ENCODE measurements at regions not wholly inside any gene's neighbourhood (a gene's known extent, or its start where the extent isn't known, plus 50 kb on each side); places are given as distances from the start of the nearest gene placed in this dataset.
"Not testable (repeated sequence)": the region's sequence is repeated elsewhere in the genome, so short reads cannot be mapped to it uniquely, and the experiment has no call there.

DNA sequence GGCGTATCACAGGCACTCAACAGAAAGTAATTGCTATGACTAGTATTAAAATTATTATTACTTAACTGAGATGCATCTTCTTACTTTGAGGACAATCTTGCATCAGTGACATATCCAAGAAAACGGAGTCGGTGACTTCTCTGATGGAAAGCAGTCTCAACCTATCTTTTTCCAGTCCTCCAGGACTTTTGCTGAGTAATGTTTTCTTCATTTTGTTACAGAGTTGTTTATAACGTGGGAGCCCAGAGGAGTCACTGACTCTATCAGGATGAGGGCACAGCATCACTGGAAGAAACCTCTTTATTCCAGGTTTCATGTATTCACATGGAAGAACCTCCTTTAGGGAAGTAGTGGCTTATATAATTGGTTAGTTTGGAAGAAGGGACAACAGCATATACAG is 51.5 kb upstream of the MELK start:
- DNase-seq (ENCODE audit: low read depth in 4 of 6, low spot score in 6 of 6), result no peak
- Histone ChIP-seq H3K4me3 (ENCODE audit: low read depth, low read length) (no peak overlapping the region), H3K27me3 (ENCODE audit: control insufficient read depth, insufficient read depth, low read length) (no peaks in the 10 kb centered on the region), H3K9me3 (ENCODE audit: control insufficient read depth, insufficient read depth, low read length) (no peaks in the 10 kb centered on the region), H3K4me1 (ENCODE audit: control insufficient read depth, insufficient read depth, low read length) (no peaks in the 10 kb centered on the region), H3K27ac (ENCODE audit: low read depth, low read length) (no peak overlapping the region), H3K36me3 (ENCODE audit: control insufficient read depth, insufficient read depth, low read length) (no peaks in the 10 kb centered on the region)
- WGBS (ENCODE audit: insufficient coverage), result no CpG with 5 or more reads among the region's 4 CpGs

DNA sequence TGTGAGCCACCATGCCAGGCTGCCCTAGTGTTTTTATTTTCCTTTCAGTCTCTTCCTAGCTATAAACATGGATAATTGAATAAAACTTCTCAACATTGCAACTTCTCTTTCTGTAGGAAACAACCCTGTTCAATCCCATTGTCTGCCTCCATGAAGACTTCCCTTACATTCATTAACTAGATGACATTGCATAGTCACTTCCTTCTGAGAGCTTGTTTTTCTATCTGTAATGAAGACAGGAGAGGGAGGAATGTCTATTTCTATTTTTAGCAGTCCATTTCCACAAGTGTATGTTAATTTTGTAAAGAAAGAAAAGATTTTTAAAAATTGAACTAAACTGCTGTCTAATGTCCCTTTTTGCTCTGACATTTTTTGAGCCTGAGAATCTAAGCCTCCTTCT is 55.6 kb upstream of the MELK start:
- H3K36me3 ChIP-seq (ENCODE audit: control insufficient read depth, insufficient read depth, low read length), result no peaks in the 10 kb centered on the region
- H3K4me1 ChIP-seq (ENCODE audit: control insufficient read depth, insufficient read depth, low read length), result no peaks in the 10 kb centered on the region
- no peaks in the 10 kb centered on the region for H3K27me3 ChIP-seq (ENCODE audit: control insufficient read depth, insufficient read depth, low read length)
- H3K27ac ChIP-seq (ENCODE audit: low read depth, low read length), result no peak overlapping the region
- H3K9me3 ChIP-seq (ENCODE audit: control insufficient read depth, insufficient read depth, low read length), result no peaks in the 10 kb centered on the region
- no peak for DNase-seq (ENCODE audit: low read depth in 4 of 6, low spot score in 6 of 6)
- H3K4me3 ChIP-seq (ENCODE audit: low read depth, low read length), result no peak overlapping the region

DNA sequence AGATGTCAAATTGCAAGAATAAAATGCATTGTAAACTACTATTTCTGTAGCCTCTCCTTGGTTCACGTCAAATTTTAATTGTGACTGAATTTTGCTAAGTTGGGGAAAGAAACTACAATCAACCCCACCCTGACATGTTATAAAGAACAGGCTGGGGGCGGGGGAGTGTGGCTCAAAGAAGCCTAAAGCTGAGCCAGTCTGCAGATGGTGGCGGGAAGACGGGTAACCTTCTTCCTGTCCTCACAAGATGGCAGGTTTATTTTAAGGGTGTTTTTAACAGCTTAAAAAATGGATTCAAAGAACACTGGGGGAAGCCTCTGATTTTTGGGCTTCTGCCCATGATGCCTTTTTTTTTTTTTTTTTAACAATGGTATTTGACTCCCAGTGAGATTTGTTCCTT is 68.5 kb upstream of the MELK start:
- Histone ChIP-seq H3K36me3 (ENCODE audit: control insufficient read depth, insufficient read depth, low read length) (no peaks in the 10 kb centered on the region), H3K27ac (ENCODE audit: low read depth, low read length) (no peak overlapping the region), H3K9me3 (ENCODE audit: control insufficient read depth, insufficient read depth, low read length) (no peaks in the 10 kb centered on the region), H3K4me1 (ENCODE audit: control insufficient read depth, insufficient read depth, low read length) (peaks cover 10% of the 10 kb centered on the region), H3K27me3 (ENCODE audit: control insufficient read depth, insufficient read depth, low read length) (no peaks in the 10 kb centered on the region), H3K4me3 (ENCODE audit: low read depth, low read length) (no peak overlapping the region)
- no CpG with 5 or more reads among the region's 4 CpGs for WGBS (ENCODE audit: insufficient coverage)
- DNase-seq (ENCODE audit: low read depth in 4 of 6, low spot score in 6 of 6), result peak in 1 of 6 donors; percentile 20

DNA sequence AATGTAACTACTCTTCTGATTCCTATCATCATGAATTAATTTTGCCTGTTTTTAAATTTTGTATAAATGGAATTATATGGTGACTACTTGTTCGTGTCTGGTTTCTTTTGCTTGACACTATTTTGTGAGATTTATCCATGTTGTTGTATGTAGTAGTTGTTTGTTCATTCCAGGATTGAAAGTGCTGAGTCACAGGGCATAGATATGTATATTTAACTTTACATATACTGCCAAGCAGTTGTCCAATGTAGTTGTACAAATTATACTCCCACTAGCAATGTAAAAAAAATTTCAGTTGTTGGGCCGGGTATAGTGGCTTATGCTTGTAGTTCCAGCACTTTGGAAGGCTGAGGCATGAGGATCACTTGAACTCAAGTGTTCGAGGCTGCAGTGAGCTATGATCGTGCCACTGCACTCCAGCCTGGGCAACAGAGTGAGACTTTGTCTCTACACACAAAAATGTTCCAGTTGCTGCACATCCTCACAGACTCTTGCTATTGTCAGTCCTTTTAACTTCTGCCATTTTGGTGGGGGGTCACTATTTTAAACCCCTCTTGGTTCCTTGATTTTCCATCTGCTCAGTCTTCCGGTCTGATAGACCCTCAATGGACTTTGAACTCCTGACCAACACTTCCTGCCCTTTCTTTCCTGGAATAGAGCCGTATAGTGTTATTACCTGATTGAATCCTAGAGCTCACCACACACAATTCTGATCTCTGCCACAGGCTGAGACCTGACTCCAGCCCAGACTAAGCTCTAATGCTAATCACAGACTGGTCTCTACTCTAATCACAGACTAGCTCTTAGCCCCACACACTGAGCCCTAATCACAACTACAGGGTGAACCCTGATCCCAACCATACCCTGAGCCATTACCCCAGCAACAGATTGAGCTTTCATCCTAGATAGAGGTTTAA is 69.3 kb upstream of the MELK start:
- 95% methylated on average over 3 of the region's 6 CpGs for WGBS (ENCODE audit: insufficient coverage)
- no peak for DNase-seq (ENCODE audit: low read depth in 4 of 6, low spot score in 6 of 6)
- H3K9me3 ChIP-seq (ENCODE audit: control insufficient read depth, insufficient read depth, low read length), result no peaks in the 10 kb centered on the region
- no peak overlapping the region for H3K4me3 ChIP-seq (ENCODE audit: low read depth, low read length)
- H3K27me3 ChIP-seq (ENCODE audit: control insufficient read depth, insufficient read depth, low read length), result no peaks in the 10 kb centered on the region
- no peak overlapping the region for H3K27ac ChIP-seq (ENCODE audit: low read depth, low read length)
- no peaks in the 10 kb centered on the region for H3K36me3 ChIP-seq (ENCODE audit: control insufficient read depth, insufficient read depth, low read length)
- H3K4me1 ChIP-seq (ENCODE audit: control insufficient read depth, insufficient read depth, low read length), result peaks cover 12% of the 10 kb centered on the region

DNA sequence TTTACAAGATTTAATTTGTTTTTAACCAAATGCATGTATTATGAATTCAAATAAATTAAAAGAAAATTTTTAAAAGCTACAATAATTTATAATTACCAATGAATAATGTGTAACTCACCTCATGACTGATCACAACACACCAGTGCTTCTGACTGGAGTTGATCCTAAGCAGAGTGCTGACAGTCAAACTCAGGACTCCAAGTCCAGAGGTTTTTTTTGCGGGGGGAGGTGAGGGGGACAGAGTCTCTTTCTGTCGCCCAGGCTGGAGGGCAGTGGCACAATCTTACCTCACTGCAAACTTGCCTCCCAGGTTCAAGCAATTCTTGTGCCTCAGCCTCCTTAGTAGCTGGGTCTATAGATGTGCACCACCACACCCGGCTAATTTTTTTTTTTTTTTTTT is 71.0 kb upstream of the MELK start:
- 100% methylated on average over 1 of the region's 3 CpGs for WGBS (ENCODE audit: insufficient coverage)
- Histone ChIP-seq H3K4me3 (ENCODE audit: low read depth, low read length) (no peak overlapping the region), H3K27ac (ENCODE audit: low read depth, low read length) (no peak overlapping the region), H3K4me1 (ENCODE audit: control insufficient read depth, insufficient read depth, low read length) (peaks cover 12% of the 10 kb centered on the region), H3K9me3 (ENCODE audit: control insufficient read depth, insufficient read depth, low read length) (no peaks in the 10 kb centered on the region), H3K36me3 (ENCODE audit: control insufficient read depth, insufficient read depth, low read length) (no peaks in the 10 kb centered on the region), H3K27me3 (ENCODE audit: control insufficient read depth, insufficient read depth, low read length) (no peaks in the 10 kb centered on the region)
- no peak for DNase-seq (ENCODE audit: low read depth in 4 of 6, low spot score in 6 of 6)

DNA sequence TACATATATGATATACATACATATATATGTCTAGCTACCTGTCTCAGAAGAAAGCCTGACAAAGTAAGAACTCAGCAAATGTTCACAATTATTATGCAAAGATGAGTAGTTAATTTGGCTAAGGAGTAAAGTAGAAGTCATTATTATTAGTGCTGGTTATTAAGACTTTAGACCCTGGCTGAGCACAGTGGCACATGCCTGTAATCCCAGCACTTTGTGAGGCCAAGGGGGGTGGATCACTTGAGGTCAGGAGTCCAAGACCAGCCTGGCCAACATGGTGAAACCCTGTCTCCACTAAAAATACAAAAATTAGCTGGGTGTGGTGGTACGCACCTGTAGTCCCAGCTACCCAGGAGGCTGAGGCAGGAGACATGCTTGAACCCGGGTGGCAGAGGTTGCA is 71.8 kb upstream of the MELK start:
- H3K4me1 ChIP-seq (ENCODE audit: control insufficient read depth, insufficient read depth, low read length), result peaks cover 12% of the 10 kb centered on the region
- not testable (repeated sequence) for H3K27me3 ChIP-seq (ENCODE audit: control insufficient read depth, insufficient read depth, low read length); H3K9me3 ChIP-seq (ENCODE audit: control insufficient read depth, insufficient read depth, low read length); H3K27ac ChIP-seq (ENCODE audit: low read depth, low read length); H3K36me3 ChIP-seq (ENCODE audit: control insufficient read depth, insufficient read depth, low read length); DNase-seq (ENCODE audit: low read depth in 4 of 6, low spot score in 6 of 6); H3K4me3 ChIP-seq (ENCODE audit: low read depth, low read length)
- WGBS (ENCODE audit: insufficient coverage), result no CpG with 5 or more reads among the region's 2 CpGs

DNA sequence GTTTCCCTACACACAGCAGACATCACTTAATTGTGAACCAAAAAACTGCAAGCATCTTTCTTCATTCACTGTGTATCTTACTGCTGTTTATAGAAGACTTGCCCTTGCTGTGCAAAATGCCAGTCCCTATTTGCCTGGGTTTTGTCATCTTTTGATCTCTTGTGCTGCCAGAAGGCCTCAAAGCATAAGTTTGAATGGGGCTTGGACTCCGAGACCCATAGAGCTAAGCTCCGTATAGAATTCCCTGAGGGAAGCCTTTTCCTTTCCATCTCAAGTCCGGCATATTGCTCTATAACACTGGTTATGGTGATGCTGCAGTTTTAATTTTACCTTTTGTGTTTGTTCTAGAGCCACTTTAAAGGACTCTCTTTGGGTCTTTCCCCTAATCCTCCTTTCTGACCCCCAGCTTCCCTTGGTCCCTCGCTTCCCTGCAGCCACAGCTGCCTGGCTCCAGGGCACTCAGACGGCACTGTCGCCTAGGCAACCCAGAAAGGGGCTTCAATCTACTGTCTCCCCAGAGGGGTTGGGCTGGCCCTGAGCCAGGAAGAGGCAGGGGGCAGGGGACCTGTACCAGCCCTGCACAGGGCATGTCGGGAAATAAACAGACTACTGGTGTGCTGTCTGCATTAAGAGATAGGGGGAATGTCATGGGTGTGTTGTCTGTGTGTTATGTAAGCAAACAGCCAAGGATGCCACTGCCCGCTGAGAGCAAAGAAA is 73.4 kb upstream of the MELK start:
- 7% methylated on average over 4 of the region's 8 CpGs for whole genome bisulfite sequencing (ENCODE audit: insufficient coverage)

DNA sequence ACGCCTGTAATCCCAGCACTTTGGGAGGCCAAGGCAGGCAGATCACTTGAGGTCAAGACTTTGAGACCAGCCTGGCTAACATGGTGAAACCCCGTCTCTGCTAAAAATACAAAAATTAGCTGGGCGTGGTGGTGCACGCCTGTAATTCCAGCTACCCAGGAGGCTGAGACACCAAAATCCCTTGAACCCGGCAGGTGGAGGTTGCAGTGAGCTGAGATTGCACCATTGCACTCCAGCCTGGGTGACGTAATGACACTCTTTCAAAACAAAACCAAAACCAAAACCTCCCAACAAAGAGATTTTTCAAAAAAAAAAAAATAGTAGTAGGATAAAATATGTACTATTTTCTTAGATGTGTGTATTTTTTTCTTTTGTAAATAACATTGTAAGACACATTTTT is 79.1 kb upstream of the MELK start:
- not testable (repeated sequence) for H3K4me1 ChIP-seq (ENCODE audit: control insufficient read depth, insufficient read depth, low read length); H3K9me3 ChIP-seq (ENCODE audit: control insufficient read depth, insufficient read depth, low read length); DNase-seq (ENCODE audit: low read depth in 4 of 6, low spot score in 6 of 6); H3K27ac ChIP-seq (ENCODE audit: low read depth, low read length); H3K4me3 ChIP-seq (ENCODE audit: low read depth, low read length); H3K27me3 ChIP-seq (ENCODE audit: control insufficient read depth, insufficient read depth, low read length); H3K36me3 ChIP-seq (ENCODE audit: control insufficient read depth, insufficient read depth, low read length)
- WGBS (ENCODE audit: insufficient coverage), result 100% methylated on average over 1 of the region's 6 CpGs

More for the DNA sequence above, 73.4 kb upstream of the MELK start:
- DNase-seq (ENCODE audit: low read depth in 4 of 6, low spot score in 6 of 6), result peak in 5 of 6 donors; percentile 56 to 96 (median 76)
- Histone ChIP-seq H3K36me3 (ENCODE audit: control insufficient read depth, insufficient read depth, low read length) (no peaks in the 10 kb centered on the region), H3K9me3 (ENCODE audit: control insufficient read depth, insufficient read depth, low read length) (no peaks in the 10 kb centered on the region), H3K27me3 (ENCODE audit: control insufficient read depth, insufficient read depth, low read length) (no peaks in the 10 kb centered on the region), H3K4me3 (ENCODE audit: low read depth, low read length) (no peak overlapping the region), H3K27ac (ENCODE audit: low read depth, low read length) (peak overlapping the region; percentile 44), H3K4me1 (ENCODE audit: control insufficient read depth, insufficient read depth, low read length) (peaks cover 12% of the 10 kb centered on the region)

DNA sequence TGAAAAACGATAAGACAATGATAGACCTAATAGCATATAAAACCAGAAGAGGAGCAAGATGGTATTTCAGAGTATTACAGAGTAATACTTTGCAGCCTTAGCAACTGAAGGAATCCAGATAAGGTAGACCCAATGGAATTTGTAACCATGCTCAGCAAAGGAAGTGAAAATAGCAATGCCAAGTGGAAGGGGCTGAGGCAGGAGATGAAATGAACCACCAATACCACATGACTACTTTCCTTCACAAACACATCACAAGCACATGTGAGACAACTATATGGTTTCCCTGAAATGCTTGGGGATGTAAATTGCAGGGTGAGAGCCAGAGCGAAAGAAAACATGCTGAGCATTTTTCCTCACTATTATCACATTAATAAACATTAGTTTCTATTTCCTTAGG is 79.8 kb upstream of the MELK start:
- Histone ChIP-seq H3K27ac (ENCODE audit: low read depth, low read length) (no peak overlapping the region), H3K4me1 (ENCODE audit: control insufficient read depth, insufficient read depth, low read length) (peaks cover 8% of the 10 kb centered on the region), H3K4me3 (ENCODE audit: low read depth, low read length) (no peak overlapping the region), H3K27me3 (ENCODE audit: control insufficient read depth, insufficient read depth, low read length) (no peaks in the 10 kb centered on the region), H3K9me3 (ENCODE audit: control insufficient read depth, insufficient read depth, low read length) (no peaks in the 10 kb centered on the region), H3K36me3 (ENCODE audit: control insufficient read depth, insufficient read depth, low read length) (no peaks in the 10 kb centered on the region)
- WGBS (ENCODE audit: insufficient coverage), result no CpG with 5 or more reads among the region's 2 CpGs
- DNase-seq (ENCODE audit: low read depth in 4 of 6, low spot score in 6 of 6), result no peak

DNA sequence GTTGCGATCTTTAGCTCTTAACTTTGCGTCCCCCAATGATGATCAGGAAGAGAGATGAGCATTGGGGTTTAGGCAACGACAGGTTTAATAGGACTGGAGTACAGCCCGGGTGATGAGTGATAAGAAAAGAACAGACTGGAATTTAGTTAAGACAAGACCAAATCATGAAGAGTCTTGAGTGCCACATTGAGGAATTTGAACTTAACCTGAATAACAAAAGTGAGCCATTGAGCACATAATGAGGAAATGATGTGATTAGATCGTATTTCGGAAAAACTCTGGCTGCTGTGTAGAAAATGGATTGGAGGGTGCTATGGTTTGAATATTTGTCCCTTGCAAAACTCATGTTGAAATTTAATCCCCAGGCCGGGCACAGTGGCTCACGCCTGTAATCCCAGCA is 83.2 kb upstream of the MELK start:
- Histone ChIP-seq H3K27me3 (ENCODE audit: control insufficient read depth, insufficient read depth, low read length) (no peaks in the 10 kb centered on the region), H3K4me1 (ENCODE audit: control insufficient read depth, insufficient read depth, low read length) (peaks cover 12% of the 10 kb centered on the region), H3K4me3 (ENCODE audit: low read depth, low read length) (no peak overlapping the region), H3K9me3 (ENCODE audit: control insufficient read depth, insufficient read depth, low read length) (no peaks in the 10 kb centered on the region), H3K36me3 (ENCODE audit: control insufficient read depth, insufficient read depth, low read length) (no peaks in the 10 kb centered on the region), H3K27ac (ENCODE audit: low read depth, low read length) (no peak overlapping the region)
- WGBS (ENCODE audit: insufficient coverage), result 100% methylated on average over 6 of the region's 8 CpGs
- DNase-seq (ENCODE audit: low read depth in 4 of 6, low spot score in 6 of 6), result no peak
